IMR-90 (cell line): ENCODE measurements at regions not wholly inside any gene's neighbourhood (a gene's known extent, or its start where the extent isn't known, plus 50 kb on each side); places are given as distances from the start of the nearest gene placed in this dataset.

Experiments
- MAFK ChIP-seq: IDR thresholded peaks from 2 replicates; pipeline ENCODE4 v1.6.1; 2012; ENCODE audit warnings: low read depth, low read length, improper control_type of control experiment
- MAZ ChIP-seq: IDR thresholded peaks from 2 replicates; pipeline ENCODE4 v1.6.1; 2012; ENCODE audit warnings: low read depth, mild to moderate bottlenecking, low read length, improper control_type of control experiment, moderate library complexity, borderline replicate concordance
- RCOR1 ChIP-seq: IDR thresholded peaks from 2 replicates; pipeline ENCODE4 v1.6.1; 2012; ENCODE audit warnings: mild to moderate bottlenecking, low read length, improper control_type of control experiment; ENCODE audit not compliant: insufficient replicate concordance

DNA sequence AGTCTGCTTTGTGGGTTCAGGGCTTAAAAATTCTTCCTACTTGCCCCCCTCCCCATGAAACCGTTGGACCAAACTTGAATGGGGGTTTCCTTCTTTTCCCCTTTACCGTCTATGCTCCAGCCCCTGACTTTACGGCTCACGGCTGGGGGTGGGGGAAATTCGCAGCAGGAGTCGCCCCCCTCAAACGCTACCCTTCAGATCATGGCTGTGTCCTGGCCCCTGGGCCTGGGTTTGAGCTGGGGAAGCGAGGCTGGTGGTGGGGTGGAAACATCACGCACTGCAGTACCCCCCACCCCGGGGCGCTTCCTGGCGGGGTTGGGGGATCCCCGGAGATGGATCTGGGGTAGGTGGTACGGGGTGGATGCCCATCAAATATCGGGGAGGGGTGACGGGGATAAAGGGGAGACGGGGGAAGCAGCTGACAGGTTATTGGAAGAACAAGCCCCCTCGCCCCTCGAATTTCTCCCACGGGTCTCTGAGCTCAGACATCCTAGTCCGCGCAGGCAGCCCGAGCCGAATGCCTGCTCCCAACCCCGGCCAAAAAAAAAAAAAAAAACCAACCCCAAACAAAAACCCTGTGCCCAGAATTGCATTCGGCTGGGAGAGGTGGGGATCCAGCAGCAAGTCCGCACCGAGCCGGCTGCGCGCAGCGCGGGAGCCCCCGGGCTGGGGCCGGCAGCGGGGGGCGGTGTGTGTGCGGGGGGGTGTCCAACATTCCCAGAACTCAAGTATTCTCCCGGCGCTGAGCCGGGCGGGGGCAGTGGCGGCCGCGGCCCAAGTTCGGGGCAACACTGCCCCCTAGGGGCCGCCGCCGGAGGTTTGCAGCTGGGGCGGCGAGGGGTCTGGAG is 59.0 kb upstream of the ACOT11 start (continued):
- TF ChIP-seq MAFK (no peak), MAZ (peak; percentile 91), RCOR1 (no peak)
